HG02759 (cell line): ENCODE measurements at regions not wholly inside any gene's neighbourhood (a gene's known extent, or its start where the extent isn't known, plus 50 kb on each side); places are given as distances from the start of the nearest gene placed in this dataset.
A peak's percentile ranks its signal among the peaks of the same experiment; 100 is the strongest.

Experiments used
- ATAC-seq: cut with Tn5 transposase; IDR thresholded peaks from one replicate; pipeline ENCODE4 v1.9.1; 2021; ENCODE audit warnings: mild to moderate bottlenecking, moderate library complexity; ENCODE audit not compliant: unreplicated experiment

GRCh38 chrX:20438871-20439526, 172.3 kb upstream of the RPS6KA3 start:
- ATAC-seq, result no peak

GRCh38 chrX:20437683-20438082, 171.0 kb upstream of the RPS6KA3 start:
- ATAC-seq, result no peak

- ATAC-seq, result no peak
These were observed 169.2 kb upstream of the RPS6KA3 start for GRCh38 chrX:20435913-20436312.

- no peak for ATAC-seq
These were observed 168.3 kb upstream of the RPS6KA3 start for GRCh38 chrX:20434986-20435385.

GRCh38 chrX:20433388-20433775, 166.7 kb upstream of the RPS6KA3 start:
- peak; percentile 24 for ATAC-seq

- peak; percentile 82 for ATAC-seq
These were observed 166.2 kb upstream of the RPS6KA3 start for GRCh38 chrX:20432746-20433387.

GRCh38 chrX:20432048-20432447, 165.3 kb upstream of the RPS6KA3 start:
- no peak for ATAC-seq

- no peak for ATAC-seq
These were observed 164.8 kb upstream of the RPS6KA3 start for GRCh38 chrX:20431486-20431885.

- ATAC-seq, result peak; percentile 55
These were observed 160.6 kb upstream of the RPS6KA3 start for GRCh38 chrX:20427173-20427770.

GRCh38 chrX:20421697-20422096, 155.0 kb upstream of the RPS6KA3 start:
- no peak for ATAC-seq

GRCh38 chrX:20421275-20421674, 154.6 kb upstream of the RPS6KA3 start:
- ATAC-seq, result no peak

- no peak for ATAC-seq
These were observed 153.3 kb upstream of the RPS6KA3 start for GRCh38 chrX:20420058-20420457.

- peak; percentile 91 for ATAC-seq
These were observed 151.9 kb upstream of the RPS6KA3 start for GRCh38 chrX:20418379-20419150.

GRCh38 chrX:20414762-20415445, 148.2 kb upstream of the RPS6KA3 start:
- no peak for ATAC-seq

- ATAC-seq, result no peak
These were observed 147.4 kb upstream of the RPS6KA3 start for GRCh38 chrX:20414066-20414465.

GRCh38 chrX:20412871-20413486, 146.3 kb upstream of the RPS6KA3 start:
- ATAC-seq, result peak; percentile 88

GRCh38 chrX:20410540-20410939, 143.8 kb upstream of the RPS6KA3 start:
- ATAC-seq, result no peak

- ATAC-seq, result no peak
These were observed 143.3 kb upstream of the RPS6KA3 start for GRCh38 chrX:20409991-20410390.

GRCh38 chrX:20402956-20403355, 136.2 kb upstream of the RPS6KA3 start:
- ATAC-seq, result no peak

GRCh38 chrX:20399728-20400414, 133.2 kb upstream of the RPS6KA3 start:
- no peak for ATAC-seq
